BLaER1 treated with 17β-estradiol and CSF1 and Interleukin-3, amounts not matched to agents 10 nM and 100 nM (cell line): ENCODE measurements at regions not wholly inside any gene's neighbourhood (a gene's known extent, or its start where the extent isn't known, plus 50 kb on each side); places are given as distances from the start of the nearest gene placed in this dataset.

Experiments used
- H3K27ac ChIP-seq, 11 experiments: shearing (Covaris generic); formaldehyde crosslinking; 2 replicates each; pipeline ENCODE4 v1.8.1; 2022
- H3K27me3 ChIP-seq, 11 experiments: shearing (Covaris generic); formaldehyde crosslinking; 2 replicates each; pipeline ENCODE4 v1.8.1; 2022
- H3K36me3 ChIP-seq, 11 experiments: shearing (Covaris generic); formaldehyde crosslinking; 2 replicates each; pipeline ENCODE4 v1.8.1; 2022
- H3K4me1 ChIP-seq, 10 experiments: shearing (Covaris generic); formaldehyde crosslinking; 2 replicates each; pipeline ENCODE4 v1.8.1; 2022
- H3K4me2 ChIP-seq, 11 experiments: shearing (Covaris generic); formaldehyde crosslinking; 2 replicates each; pipeline ENCODE4 v1.8.1; 2022
- H3K4me3 ChIP-seq, 10 experiments: shearing (Covaris generic); formaldehyde crosslinking; 2 replicates each; pipeline ENCODE4 v1.8.1; 2022
- H3K9ac ChIP-seq, 11 experiments: shearing (Covaris generic); formaldehyde crosslinking; 2 replicates each; pipeline ENCODE4 v1.8.1; 2022
- H3K9me3 ChIP-seq, 11 experiments: shearing (Covaris generic); formaldehyde crosslinking; replicated peaks in 1 of 11; 2 replicates each; pipeline ENCODE4 v1.8.1; 2022
- H4K20me1 ChIP-seq, 11 experiments: shearing (Covaris generic); formaldehyde crosslinking; 2 replicates each; pipeline ENCODE4 v1.8.1; 2022
- Cebpa-rat ChIP-seq, 11 experiments: shearing (Covaris generic); IDR thresholded peaks; 2 replicates each; pipeline ENCODE4 v1.8.1; 2022

DNA sequence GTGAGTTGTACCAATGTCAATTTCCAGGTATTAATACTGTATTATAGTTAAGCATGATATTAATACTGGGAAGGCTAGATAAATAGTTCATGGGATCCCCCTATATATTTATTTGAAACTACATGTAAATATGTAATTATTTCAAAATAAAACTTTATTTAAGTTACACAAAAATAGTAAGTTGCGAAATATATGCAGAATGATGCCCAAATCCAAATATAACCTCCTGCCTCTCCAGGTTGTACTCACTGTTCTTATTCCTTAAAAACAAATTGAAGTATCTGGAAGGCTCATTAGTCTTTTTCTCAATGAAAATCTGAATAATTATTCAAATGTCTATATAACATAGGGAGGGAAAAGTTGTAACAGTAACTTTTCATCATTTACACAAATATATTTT lies 161.9 kb upstream of the DEFB112 start:
- H3K4me3 ChIP-seq: no peak overlapping the region
- H3K36me3 ChIP-seq: no peaks in the 10 kb centered on the region
- peak in 1 of 11 experiments; percentile 43; a peak in 1 of 22 replicates for TF ChIP-seq Cebpa-rat (IDR thresholded peaks at IDR 0.05)
- H3K9ac ChIP-seq: no peak overlapping the region
- no peaks in the 10 kb centered on the region for H3K27me3 ChIP-seq
- no peaks in the 10 kb centered on the region for H3K9me3 ChIP-seq
- H3K4me1 ChIP-seq: no peaks in the 10 kb centered on the region
- H3K27ac ChIP-seq: no peak overlapping the region
- peaks cover 0 to 3% (median 0%) of the 10 kb centered on the region in 11 experiments; a peak in 1 of 22 replicates for H4K20me1 ChIP-seq
- no peak overlapping the region for H3K4me2 ChIP-seq

DNA sequence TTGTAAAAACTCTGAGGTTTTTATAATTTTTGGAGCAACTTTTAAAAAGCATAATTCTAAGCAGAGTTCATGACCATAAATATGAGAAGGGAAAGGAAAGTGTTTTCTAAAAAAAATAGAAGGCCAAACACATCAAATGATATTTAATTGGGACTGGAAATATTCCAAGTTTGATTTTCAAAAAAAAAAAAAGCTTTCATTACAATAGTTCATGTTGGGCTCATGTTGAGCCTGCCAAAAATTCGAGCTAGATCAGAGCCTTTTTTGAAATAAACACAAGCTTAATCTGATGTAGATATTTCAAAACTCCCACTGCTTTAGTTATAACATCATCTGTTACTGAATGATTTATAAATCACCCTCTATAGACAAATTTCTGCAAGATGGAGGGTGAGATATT lies 163.4 kb upstream of the DEFB112 start:
- no peaks in the 10 kb centered on the region for H3K27me3 ChIP-seq
- H3K4me1 ChIP-seq: no peaks in the 10 kb centered on the region
- H3K9me3 ChIP-seq: no peaks in the 10 kb centered on the region
- H3K36me3 ChIP-seq: no peaks in the 10 kb centered on the region
- no peak overlapping the region for H3K9ac ChIP-seq
- H3K27ac ChIP-seq: no peak overlapping the region
- H4K20me1 ChIP-seq: peaks cover 0 to 3% (median 0%) of the 10 kb centered on the region in 11 experiments; a peak in 1 of 22 replicates
- no peak overlapping the region for H3K4me2 ChIP-seq
- H3K4me3 ChIP-seq: no peak overlapping the region
- no peak for TF ChIP-seq Cebpa-rat (IDR thresholded peaks at IDR 0.05)

DNA sequence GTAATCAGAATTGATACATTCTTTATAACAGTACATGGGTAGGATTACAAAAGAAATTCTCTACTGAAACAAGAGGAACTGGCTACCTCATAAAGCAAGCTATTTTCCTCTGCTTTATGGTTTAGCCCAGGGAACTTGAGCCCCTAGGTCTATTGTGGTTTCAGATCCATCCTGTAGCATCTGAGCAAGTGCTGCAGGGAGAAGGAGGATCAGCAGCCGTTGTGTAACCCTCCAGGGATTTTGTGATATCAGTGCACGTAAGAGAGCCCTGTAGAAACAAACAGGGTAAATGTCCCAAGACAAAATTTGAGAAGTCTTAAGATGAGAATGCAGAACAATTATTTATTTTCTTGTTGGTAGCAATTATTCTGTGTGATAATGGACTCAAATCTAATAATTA lies 165.2 kb upstream of the DEFB112 start:
- H3K9ac ChIP-seq: no peak overlapping the region
- H3K4me1 ChIP-seq: no peaks in the 10 kb centered on the region
- H3K27me3 ChIP-seq: no peaks in the 10 kb centered on the region
- H3K9me3 ChIP-seq: no peaks in the 10 kb centered on the region
- no peaks in the 10 kb centered on the region for H3K36me3 ChIP-seq
- H3K4me3 ChIP-seq: no peak overlapping the region
- no peak overlapping the region for H3K4me2 ChIP-seq
- H4K20me1 ChIP-seq: peaks cover 0 to 3% (median 0%) of the 10 kb centered on the region in 11 experiments; a peak in 1 of 22 replicates
- H3K27ac ChIP-seq: no peak overlapping the region
- no peak for TF ChIP-seq Cebpa-rat (IDR thresholded peaks at IDR 0.05)

DNA sequence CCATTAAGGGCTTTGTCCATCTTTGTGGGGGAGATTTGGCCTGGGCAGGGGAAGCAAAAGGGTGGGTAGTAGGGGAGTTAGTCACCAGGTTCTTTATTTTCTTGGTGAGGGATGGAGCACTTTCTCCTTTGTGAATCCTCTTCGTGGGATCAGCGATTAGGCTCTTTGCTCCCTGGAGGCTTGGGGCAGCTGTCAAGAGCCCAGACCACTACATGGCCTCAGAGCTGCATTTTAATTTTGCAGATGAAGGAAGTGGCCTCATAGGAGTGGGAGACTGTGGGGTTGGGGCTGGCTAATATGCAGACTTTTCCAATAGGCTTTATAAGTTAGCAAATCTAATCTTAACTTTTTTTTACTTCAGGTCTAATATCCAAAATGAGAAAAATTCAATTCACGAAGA lies 168.1 kb upstream of the DEFB112 start:
- Histone ChIP-seq H3K36me3 (no peaks in the 10 kb centered on the region), H3K27me3 (no peaks in the 10 kb centered on the region), H4K20me1 (peaks cover 0 to 3% (median 0%) of the 10 kb centered on the region in 11 experiments; a peak in 1 of 22 replicates), H3K4me3 (no peak overlapping the region), H3K27ac (no peak overlapping the region), H3K4me1 (no peaks in the 10 kb centered on the region), H3K4me2 (no peak overlapping the region), H3K9me3 (no peaks in the 10 kb centered on the region), H3K9ac (no peak overlapping the region)
- TF ChIP-seq Cebpa-rat (IDR thresholded peaks at IDR 0.05): no peak

DNA sequence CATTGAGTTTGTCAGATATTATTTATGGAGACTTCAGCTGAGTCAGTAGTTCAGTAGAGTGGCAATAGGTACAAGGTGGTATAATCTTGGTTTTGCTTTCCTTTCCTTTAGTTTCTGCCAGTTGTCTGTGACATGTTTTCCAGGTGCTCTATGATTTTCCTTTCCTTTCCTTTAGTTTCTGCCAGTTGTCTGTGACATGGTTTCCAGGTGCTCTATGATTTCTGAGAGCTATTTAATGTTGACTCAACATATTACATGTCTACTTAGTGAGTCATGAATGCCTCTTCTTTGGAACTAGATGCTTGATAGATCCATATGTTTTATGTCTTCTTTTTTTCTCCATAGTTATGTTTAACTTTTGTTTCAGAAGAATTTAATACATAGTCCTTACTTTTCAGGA lies 186.4 kb upstream of the DEFB112 start:
- no peak overlapping the region for H3K9ac ChIP-seq
- H3K4me2 ChIP-seq: no peak overlapping the region
- TF ChIP-seq Cebpa-rat (IDR thresholded peaks at IDR 0.05): no peak
- no peak overlapping the region for H3K27ac ChIP-seq
- H3K9me3 ChIP-seq: no peaks in the 10 kb centered on the region
- H3K4me3 ChIP-seq: no peak overlapping the region
- no peaks in the 10 kb centered on the region for H4K20me1 ChIP-seq
- H3K27me3 ChIP-seq: no peaks in the 10 kb centered on the region
- no peaks in the 10 kb centered on the region for H3K36me3 ChIP-seq
- no peaks in the 10 kb centered on the region for H3K4me1 ChIP-seq

DNA sequence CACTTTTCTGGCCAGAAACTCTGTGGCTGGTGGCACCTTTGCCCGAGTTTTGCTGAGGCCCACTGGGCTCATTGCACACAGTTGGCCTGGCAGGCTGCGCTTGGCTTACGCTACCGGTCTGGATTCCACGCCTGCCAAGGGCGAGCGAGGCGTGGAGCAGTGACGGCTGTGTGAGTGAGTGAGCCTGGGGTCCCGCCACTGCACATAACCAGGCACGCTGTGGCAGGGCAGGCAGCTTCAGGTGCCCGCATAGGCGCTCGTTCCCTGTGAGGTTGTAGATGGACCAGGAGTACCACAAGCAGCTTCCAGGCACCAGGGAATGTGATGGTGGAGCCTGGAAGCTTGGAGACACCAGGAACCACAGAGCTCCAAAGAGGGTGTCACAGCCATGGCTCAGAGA lies 190.1 kb upstream of the DEFB112 start:
- Histone ChIP-seq H3K4me2 (no peak overlapping the region), H3K27me3 (no peaks in the 10 kb centered on the region), H3K9me3 (no peaks in the 10 kb centered on the region), H3K27ac (no peak overlapping the region), H4K20me1 (no peaks in the 10 kb centered on the region), H3K9ac (no peak overlapping the region), H3K4me3 (no peak overlapping the region), H3K36me3 (no peaks in the 10 kb centered on the region), H3K4me1 (no peaks in the 10 kb centered on the region)
- no peak; a peak in 1 of 22 replicates for TF ChIP-seq Cebpa-rat (IDR thresholded peaks at IDR 0.05)

DNA sequence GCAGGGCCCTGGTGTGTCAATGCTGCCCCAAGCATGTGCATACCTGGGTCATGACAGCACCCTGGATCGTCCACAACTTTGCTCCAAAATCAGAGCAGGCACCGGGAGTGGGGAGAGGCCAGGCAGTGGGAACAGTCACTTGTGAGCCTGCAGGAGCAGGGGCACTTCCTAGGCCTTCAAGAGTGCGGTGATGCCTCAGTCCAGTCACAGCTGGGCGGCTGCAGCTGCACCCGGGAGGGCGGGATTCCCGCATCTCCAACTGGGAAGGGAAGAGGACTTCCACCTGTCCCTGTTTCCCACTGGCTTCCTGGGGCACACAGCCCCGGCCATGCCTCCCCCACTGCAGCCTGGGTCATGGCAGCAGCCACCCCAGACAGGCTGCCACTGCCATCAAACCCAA lies 191.3 kb upstream of the DEFB112 start:
- Histone ChIP-seq H3K9ac (no peak overlapping the region), H3K9me3 (no peaks in the 10 kb centered on the region), H3K4me2 (no peak overlapping the region), H4K20me1 (no peaks in the 10 kb centered on the region), H3K27ac (no peak overlapping the region), H3K27me3 (no peaks in the 10 kb centered on the region), H3K4me1 (no peaks in the 10 kb centered on the region), H3K36me3 (no peaks in the 10 kb centered on the region), H3K4me3 (no peak overlapping the region)
- no peak for TF ChIP-seq Cebpa-rat (IDR thresholded peaks at IDR 0.05)

DNA sequence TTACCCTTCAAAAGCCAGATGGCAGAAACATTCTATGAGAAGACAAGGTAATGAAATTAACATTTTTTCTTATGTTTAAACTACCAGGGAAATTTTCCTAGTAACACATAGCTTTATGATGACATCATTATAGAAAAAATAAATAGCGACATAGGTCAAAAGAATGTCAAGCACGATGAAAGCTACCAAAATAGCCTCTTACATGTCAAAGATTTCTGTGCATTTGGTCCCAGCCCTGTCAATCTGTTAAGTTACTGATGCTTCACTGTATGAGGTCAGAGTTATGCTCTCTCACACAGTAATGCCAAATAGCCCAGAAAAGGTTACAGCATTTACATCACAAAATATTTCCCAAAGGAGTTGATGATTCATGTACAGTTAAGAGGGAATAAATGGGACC lies 199.8 kb upstream of the DEFB112 start:
- Histone ChIP-seq H3K9ac (no peak overlapping the region), H3K4me2 (no peak overlapping the region), H4K20me1 (no peaks in the 10 kb centered on the region), H3K27ac (no peak overlapping the region), H3K4me3 (no peak overlapping the region), H3K4me1 (no peaks in the 10 kb centered on the region), H3K27me3 (no peaks in the 10 kb centered on the region), H3K36me3 (no peaks in the 10 kb centered on the region), H3K9me3 (no peaks in the 10 kb centered on the region)
- TF ChIP-seq Cebpa-rat (IDR thresholded peaks at IDR 0.05): no peak

DNA sequence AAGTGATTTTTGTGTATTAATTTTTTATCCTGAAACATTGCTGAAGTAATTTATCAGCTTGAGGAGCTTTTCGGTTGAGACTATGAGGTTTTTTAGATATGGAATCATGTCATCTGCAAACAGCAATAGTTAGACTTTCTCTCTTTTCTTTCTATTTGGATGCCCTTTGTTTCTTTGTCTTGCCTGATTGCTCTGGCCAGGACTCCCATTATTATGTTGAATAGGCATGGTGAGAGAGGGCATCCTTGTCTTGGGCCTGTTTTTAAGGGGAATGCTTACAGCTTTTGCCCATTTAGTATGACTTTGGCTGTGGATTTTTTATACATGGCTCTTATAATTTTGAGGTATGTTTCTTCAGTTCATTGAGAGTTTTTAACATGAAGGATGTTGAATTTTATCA lies 207.6 kb upstream of the DEFB112 start:
- H3K4me2 ChIP-seq: no peak overlapping the region
- H3K9ac ChIP-seq: no peak overlapping the region
- TF ChIP-seq Cebpa-rat (IDR thresholded peaks at IDR 0.05): no peak
- no peaks in the 10 kb centered on the region for H3K36me3 ChIP-seq
- peaks cover 0 to 5% (median 0%) of the 10 kb centered on the region in 11 experiments; a peak in 3 of 22 replicates for H3K9me3 ChIP-seq
- H4K20me1 ChIP-seq: no peaks in the 10 kb centered on the region
- H3K27me3 ChIP-seq: no peaks in the 10 kb centered on the region
- H3K4me1 ChIP-seq: no peaks in the 10 kb centered on the region
- no peak overlapping the region for H3K4me3 ChIP-seq
- H3K27ac ChIP-seq: no peak overlapping the region

DNA sequence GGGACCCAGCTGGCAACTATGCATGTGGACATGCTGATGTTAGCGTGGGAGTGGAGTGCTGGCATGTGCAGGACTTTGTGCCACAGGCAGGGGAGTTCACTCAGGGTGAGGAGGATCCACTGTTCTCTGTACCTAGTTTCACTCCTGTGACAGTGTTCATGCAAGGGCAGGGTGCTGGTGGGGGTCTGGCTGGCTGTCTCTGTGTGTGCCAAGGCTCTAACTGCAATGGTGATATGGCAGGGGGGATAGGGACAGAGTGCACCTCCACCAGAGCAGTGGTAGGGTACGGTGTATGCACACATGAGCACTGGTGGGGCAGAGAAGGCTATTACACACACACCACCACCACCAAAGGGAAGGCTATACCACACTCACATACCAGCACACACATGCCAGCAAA lies 210.2 kb upstream of the DEFB112 start:
- Histone ChIP-seq H3K36me3 (no peaks in the 10 kb centered on the region), H3K9me3 (peaks cover 0 to 5% (median 0%) of the 10 kb centered on the region in 11 experiments; a peak in 3 of 22 replicates), H3K27ac (no peak overlapping the region), H3K27me3 (no peaks in the 10 kb centered on the region), H3K4me3 (no peak overlapping the region), H3K4me1 (no peaks in the 10 kb centered on the region), H3K4me2 (no peak overlapping the region), H4K20me1 (no peaks in the 10 kb centered on the region), H3K9ac (no peak overlapping the region)
- no peak for TF ChIP-seq Cebpa-rat (IDR thresholded peaks at IDR 0.05)
